Osteocyte (in vitro differentiated cells): ENCODE measurements at regions not wholly inside any gene's neighbourhood (a gene's known extent, or its start where the extent isn't known, plus 50 kb on each side); places are given as distances from the start of the nearest gene placed in this dataset.

ENCODE experiments used
- DNase-seq: peaks from one replicate; pipeline ENCODE4 v3.0.0; 2021; ENCODE audit warnings: mixed read lengths; ENCODE audit not compliant: unreplicated experiment; ENCODE audit errors: extremely low spot score
- H3K27ac Mint-ChIP-seq: one replicate; pipeline ENCODE4 v1.8.0; 2021; ENCODE audit warnings: mild to moderate bottlenecking, mixed read lengths; ENCODE audit not compliant: unreplicated experiment
- H3K27me3 Mint-ChIP-seq: one replicate; pipeline ENCODE4 v1.8.0; 2021; ENCODE audit warnings: mixed read lengths; ENCODE audit not compliant: unreplicated experiment
- H3K36me3 Mint-ChIP-seq: one replicate; pipeline ENCODE4 v1.8.0; 2021; ENCODE audit warnings: mixed read lengths; ENCODE audit not compliant: unreplicated experiment
- H3K4me1 Mint-ChIP-seq: one replicate; pipeline ENCODE4 v1.8.0; 2021; ENCODE audit warnings: mixed read lengths; ENCODE audit not compliant: unreplicated experiment
- H3K4me3 Mint-ChIP-seq: one replicate; pipeline ENCODE4 v1.8.0; 2021; ENCODE audit warnings: mild to moderate bottlenecking, moderate library complexity, mixed read lengths; ENCODE audit not compliant: unreplicated experiment
- H3K9me3 Mint-ChIP-seq: one replicate; pipeline ENCODE4 v1.8.0; 2021; ENCODE audit warnings: mixed read lengths; ENCODE audit not compliant: unreplicated experiment
- CTCF ChIP-seq: fragments of 200-600 bp; sonication (generic); IDR thresholded peaks from 2 replicates; pipeline ENCODE4 v1.5.0; 2021; ENCODE audit warnings: antibody characterized with exemption, mild to moderate bottlenecking, moderate library complexity

- TF ChIP-seq CTCF: no peak
- Mint-ChIP-seq H3K27me3 (no peaks in the 10 kb centered on the region), H3K36me3 (no peaks in the 10 kb centered on the region), H3K27ac (no peak overlapping the region), H3K9me3 (peaks cover 26% of the 10 kb centered on the region), H3K4me1 (no peaks in the 10 kb centered on the region), H3K4me3 (no peak overlapping the region)
- DNase-seq: no peak
Measured at GRCh38 chr2:22887845-22888244, 497.1 kb upstream of the KLHL29 start.

GRCh38 chr2:22890132-22890531 lies 494.8 kb upstream of the KLHL29 start:
- Mint-ChIP-seq H3K27ac (no peak overlapping the region), H3K36me3 (no peaks in the 10 kb centered on the region), H3K27me3 (no peaks in the 10 kb centered on the region), H3K4me3 (no peak overlapping the region), H3K9me3 (peaks cover 19% of the 10 kb centered on the region), H3K4me1 (no peaks in the 10 kb centered on the region)
- peak; percentile 63 for DNase-seq
- TF ChIP-seq CTCF: no peak

- DNase-seq: peak; percentile 65
- Mint-ChIP-seq H3K4me3 (no peak overlapping the region), H3K27ac (no peak overlapping the region), H3K9me3 (peaks cover 5% of the 10 kb centered on the region), H3K4me1 (no peaks in the 10 kb centered on the region), H3K36me3 (no peaks in the 10 kb centered on the region), H3K27me3 (no peaks in the 10 kb centered on the region)
- TF ChIP-seq CTCF: no peak
Measured at GRCh38 chr2:22893761-22894517, 491.0 kb upstream of the KLHL29 start.

GRCh38 chr2:22894761-22895160 lies 490.2 kb upstream of the KLHL29 start:
- peak; percentile 25 for DNase-seq
- Mint-ChIP-seq H3K4me3 (no peak overlapping the region), H3K36me3 (no peaks in the 10 kb centered on the region), H3K27me3 (no peaks in the 10 kb centered on the region), H3K27ac (no peak overlapping the region), H3K9me3 (peaks cover 5% of the 10 kb centered on the region), H3K4me1 (no peaks in the 10 kb centered on the region)
- TF ChIP-seq CTCF: no peak

GRCh38 chr2:22897428-22897827 lies 487.6 kb upstream of the KLHL29 start:
- TF ChIP-seq CTCF: no peak
- no peak for DNase-seq
- Mint-ChIP-seq H3K4me1 (no peaks in the 10 kb centered on the region), H3K27ac (no peak overlapping the region), H3K27me3 (no peaks in the 10 kb centered on the region), H3K4me3 (no peak overlapping the region), H3K9me3 (no peaks in the 10 kb centered on the region), H3K36me3 (no peaks in the 10 kb centered on the region)
